SH-SY5Y (cell line): ENCODE measurements at regions not wholly inside any gene's neighbourhood (a gene's known extent, or its start where the extent isn't known, plus 50 kb on each side); places are given as distances from the start of the nearest gene placed in this dataset.

Experiments used
- GATA2 ChIP-seq: IDR thresholded peaks from 2 replicates; pipeline ENCODE4 v1.6.1; 2011; ENCODE audit warnings: mild to moderate bottlenecking, low read depth, low read length
- GATA3 ChIP-seq: IDR thresholded peaks from 2 replicates; pipeline ENCODE4 v1.6.1; 2011; ENCODE audit warnings: low read depth, mild to moderate bottlenecking, low read length, moderate library complexity

DNA sequence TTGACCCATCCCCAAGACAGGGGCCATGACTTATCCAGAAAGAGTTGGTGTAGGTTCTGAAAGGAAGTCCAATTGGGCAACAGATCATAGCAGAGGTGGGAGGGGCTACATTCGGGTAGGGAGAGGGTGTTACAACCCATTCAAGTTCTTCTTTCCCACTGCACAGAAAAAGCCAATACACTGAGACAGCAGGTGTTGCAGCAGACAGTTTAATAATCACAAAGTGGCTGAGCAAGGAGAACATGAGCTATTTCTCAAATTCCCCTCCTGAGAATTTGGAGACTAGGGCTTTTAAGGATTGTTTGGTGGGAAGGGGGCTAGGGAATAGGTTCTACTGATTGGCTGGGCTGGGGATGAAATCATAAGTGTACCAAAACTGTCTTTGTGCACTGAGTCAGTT, 328.4 kb upstream of the POU3F1 start:
- TF ChIP-seq GATA2, result no peak
- no peak for TF ChIP-seq GATA3

GRCh38 chr1:38371505-38371844, 324.9 kb upstream of the POU3F1 start:
- TF ChIP-seq GATA3, result no peak

GRCh38 chr1:38370716-38371504, 324.3 kb upstream of the POU3F1 start:
- TF ChIP-seq GATA3 (no peak), GATA2 (no peak)

GRCh38 chr1:38365242-38365641, 318.6 kb upstream of the POU3F1 start:
- no peak for TF ChIP-seq GATA3
- TF ChIP-seq GATA2, result no peak

GRCh38 chr1:38361566-38361965, 315.0 kb upstream of the POU3F1 start:
- TF ChIP-seq GATA2, result no peak
- no peak for TF ChIP-seq GATA3

DNA sequence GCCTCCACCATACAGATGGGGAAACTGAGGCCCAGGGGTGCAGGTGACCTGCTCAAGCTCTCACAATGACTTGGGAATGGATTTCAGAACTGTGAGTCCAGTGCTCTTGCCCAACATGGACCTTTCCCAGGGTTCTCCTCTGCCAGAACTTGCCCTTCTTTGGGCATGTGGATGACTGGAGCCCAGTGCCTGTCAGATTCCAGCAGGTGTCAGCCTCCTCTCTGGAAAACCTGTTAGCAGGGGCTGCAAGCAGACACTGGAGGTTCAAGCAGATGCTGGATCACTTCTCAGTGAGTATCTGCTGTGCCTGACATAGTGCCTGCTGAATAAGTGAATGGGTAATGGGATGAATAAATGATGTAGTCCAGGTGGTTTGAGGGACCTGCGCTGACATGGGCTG, 314.2 kb upstream of the POU3F1 start:
- TF ChIP-seq GATA3, result no peak
- TF ChIP-seq GATA2, result no peak

DNA sequence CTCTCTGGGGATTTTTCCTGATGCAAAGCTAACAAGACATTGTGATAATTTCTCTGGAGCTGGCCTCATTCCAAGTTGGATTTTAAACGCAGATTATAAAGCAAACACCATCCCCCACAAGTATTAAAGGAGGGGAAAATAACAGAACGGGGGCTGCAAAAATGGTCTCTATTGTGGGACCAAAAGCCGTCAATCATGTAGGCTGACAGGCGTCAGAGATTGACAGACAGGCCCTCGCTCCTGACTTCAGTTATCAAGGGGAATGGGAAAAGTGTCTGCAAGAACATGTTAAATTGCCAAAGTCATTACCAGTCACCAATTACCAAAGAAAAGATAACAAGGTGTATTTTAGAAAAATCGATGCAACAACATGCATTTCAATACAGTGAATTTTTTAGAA, 307.4 kb upstream of the POU3F1 start:
- TF ChIP-seq GATA3 (no peak), GATA2 (no peak)

- TF ChIP-seq GATA2 (no peak), GATA3 (no peak)
Observed at GRCh38 chr1:38352869-38353268, 306.3 kb upstream of the POU3F1 start.

- TF ChIP-seq GATA2 (no peak), GATA3 (no peak)
Observed at GRCh38 chr1:38347446-38348175, 301.0 kb upstream of the POU3F1 start.

DNA sequence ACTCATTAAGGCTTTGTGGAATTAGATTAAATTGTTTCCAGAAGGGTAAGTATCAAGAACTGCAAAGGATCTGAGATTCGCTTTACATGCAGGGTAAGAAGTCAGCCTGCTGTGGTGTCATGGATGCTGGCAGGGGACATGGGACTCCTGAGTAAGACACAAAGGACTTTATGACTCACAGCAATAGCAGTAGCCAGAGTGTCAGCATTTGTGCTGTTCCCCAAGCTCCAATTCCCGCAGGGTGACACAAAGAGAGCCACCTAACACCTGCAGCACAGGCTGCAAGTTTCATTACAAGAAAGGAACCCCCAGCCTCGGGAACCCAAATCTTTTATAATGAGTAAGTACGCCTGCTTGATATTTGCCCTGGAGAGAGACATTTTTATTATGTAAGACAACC, 298.1 kb upstream of the POU3F1 start:
- TF ChIP-seq GATA3, result no peak
- no peak for TF ChIP-seq GATA2

- TF ChIP-seq GATA3 (no peak), GATA2 (no peak)
Observed at GRCh38 chr1:38341694-38342093, 295.1 kb upstream of the POU3F1 start.

DNA sequence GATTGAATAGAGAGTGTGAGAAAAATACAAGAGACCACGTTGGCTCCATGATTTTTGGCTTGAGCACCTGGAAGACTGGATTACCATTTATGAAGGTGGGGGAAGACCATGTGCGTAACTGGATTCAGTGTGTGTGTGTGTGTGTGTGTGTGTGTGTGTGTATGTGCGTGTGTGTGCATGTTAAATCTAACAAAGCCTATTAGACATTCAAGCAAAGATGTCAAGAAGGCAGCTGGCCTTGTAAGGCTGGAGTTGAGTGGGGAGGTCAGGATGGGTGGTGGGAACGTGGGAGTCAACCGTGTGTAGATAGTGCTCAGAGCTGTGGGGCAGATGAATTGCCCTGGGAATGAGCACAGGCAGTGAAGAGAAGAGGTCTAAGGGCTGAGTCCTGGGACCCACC, 293.8 kb upstream of the POU3F1 start:
- TF ChIP-seq GATA2 (no peak), GATA3 (no peak)

DNA sequence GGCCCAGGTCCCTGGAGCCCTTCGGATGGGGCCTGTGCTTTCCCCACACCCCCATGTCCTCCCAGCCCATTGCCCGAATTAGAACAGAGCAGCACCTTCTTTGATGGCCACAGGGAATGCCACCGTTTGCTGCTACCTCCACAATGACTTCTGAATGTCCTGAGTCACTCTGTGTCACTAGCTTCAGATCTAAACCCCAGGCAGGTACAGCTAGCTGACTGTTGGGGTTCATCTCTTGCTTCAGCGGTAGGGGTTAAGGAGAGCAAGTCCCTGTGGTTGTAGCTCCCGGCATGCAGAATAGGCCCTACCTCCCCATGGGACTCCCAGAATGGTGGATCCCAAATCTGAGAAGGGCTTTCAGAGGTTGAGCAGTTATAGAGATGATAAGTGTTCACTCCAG, 291.1 kb upstream of the POU3F1 start:
- TF ChIP-seq GATA3 (no peak), GATA2 (no peak)

GRCh38 chr1:38336961-38337360, 290.4 kb upstream of the POU3F1 start:
- no peak for TF ChIP-seq GATA3
- no peak for TF ChIP-seq GATA2

DNA sequence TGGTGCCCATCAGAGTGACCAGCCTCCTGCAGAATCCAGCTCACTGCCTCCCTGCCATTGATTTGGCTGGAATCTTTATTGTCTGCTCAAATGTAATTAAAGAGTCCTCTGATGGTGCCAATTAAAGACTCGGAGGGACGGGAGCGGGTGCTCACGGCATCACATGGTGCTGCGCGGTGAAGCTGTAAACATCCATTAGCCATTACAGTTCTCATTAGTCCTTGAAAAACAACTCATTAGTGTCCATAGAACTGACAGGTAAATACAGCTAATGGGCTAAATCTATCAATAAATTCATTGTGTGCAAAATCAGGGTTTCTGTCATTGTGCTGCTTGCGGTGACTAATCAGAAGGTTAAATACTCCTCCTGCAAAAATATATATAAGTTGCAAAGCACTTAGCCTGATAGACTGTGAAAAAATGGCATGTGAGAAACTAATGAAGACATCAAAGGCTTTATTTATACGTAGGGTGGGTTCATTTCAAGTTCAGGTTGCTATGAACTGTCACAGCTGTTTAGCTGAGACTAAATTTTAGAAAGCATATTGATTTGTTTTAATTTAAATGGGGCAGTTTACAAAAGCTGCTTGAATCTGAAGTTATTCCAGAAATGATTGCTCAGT, 289.8 kb upstream of the POU3F1 start:
- TF ChIP-seq GATA3 (no peak), GATA2 (no peak)
